ENCODE measurements at regions not wholly inside any gene's neighbourhood (a gene's known extent, or its start where the extent isn't known, plus 50 kb on each side); places are given as distances from the start of the nearest gene placed in this dataset.

- TF ChIP-seq POLR2AphosphoS5 (IDR thresholded peaks at IDR 0.05) = no peak
- TF ChIP-seq CTCF (IDR thresholded peaks at IDR 0.05) = no peak
- no peak for TF ChIP-seq POLR2A (IDR thresholded peaks at IDR 0.05)
- TF ChIP-seq EP300 (IDR thresholded peaks at IDR 0.05; ENCODE audit: low read depth) = no peak
These were observed 297.4 kb upstream of the EPHA3 start for GRCh38 chr3:88809993-88810392.

Data from transverse colon (tissue), 4 donors.